DND-41 (cell line): ENCODE measurements at regions not wholly inside any gene's neighbourhood (a gene's known extent, or its start where the extent isn't known, plus 50 kb on each side); places are given as distances from the start of the nearest gene placed in this dataset.

Experiments
- EZH2 ChIP-seq: IDR thresholded peaks from 3 replicates; pipeline ENCODE4 v1.6.1; 2012; ENCODE audit warnings: borderline replicate concordance, low read depth, mild to moderate bottlenecking, moderate library complexity, low read length, inconsistent platforms; ENCODE audit not compliant: severe bottlenecking
- TF ChIP-seq, protein P1 (sequence below): IDR thresholded peaks from 2 replicates; pipeline ENCODE4 v1.5.1; 2012; ENCODE audit warnings: borderline replicate concordance, low read length, moderate library complexity, mild to moderate bottlenecking; ENCODE audit not compliant: poor library complexity, severe bottlenecking; ENCODE audit errors: extremely low read depth

- TF ChIP-seq, protein P1, sequence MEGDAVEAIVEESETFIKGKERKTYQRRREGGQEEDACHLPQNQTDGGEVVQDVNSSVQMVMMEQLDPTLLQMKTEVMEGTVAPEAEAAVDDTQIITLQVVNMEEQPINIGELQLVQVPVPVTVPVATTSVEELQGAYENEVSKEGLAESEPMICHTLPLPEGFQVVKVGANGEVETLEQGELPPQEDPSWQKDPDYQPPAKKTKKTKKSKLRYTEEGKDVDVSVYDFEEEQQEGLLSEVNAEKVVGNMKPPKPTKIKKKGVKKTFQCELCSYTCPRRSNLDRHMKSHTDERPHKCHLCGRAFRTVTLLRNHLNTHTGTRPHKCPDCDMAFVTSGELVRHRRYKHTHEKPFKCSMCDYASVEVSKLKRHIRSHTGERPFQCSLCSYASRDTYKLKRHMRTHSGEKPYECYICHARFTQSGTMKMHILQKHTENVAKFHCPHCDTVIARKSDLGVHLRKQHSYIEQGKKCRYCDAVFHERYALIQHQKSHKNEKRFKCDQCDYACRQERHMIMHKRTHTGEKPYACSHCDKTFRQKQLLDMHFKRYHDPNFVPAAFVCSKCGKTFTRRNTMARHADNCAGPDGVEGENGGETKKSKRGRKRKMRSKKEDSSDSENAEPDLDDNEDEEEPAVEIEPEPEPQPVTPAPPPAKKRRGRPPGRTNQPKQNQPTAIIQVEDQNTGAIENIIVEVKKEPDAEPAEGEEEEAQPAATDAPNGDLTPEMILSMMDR, result no peak
- TF ChIP-seq EZH2, result no peak
Measured at GRCh38 chr6:164370773-164371172, 938.6 kb downstream of the C6orf118 start.
